Activated T-cell treated with anti-CD3 and anti-CD28 coated beads, Interleukin-2, amount 50 U/mL, for 72 hours (primary cell): ENCODE measurements at regions not wholly inside any gene's neighbourhood (a gene's known extent, or its start where the extent isn't known, plus 50 kb on each side); places are given as distances from the start of the nearest gene placed in this dataset.

Experiments used
- ATAC-seq, 2 donors: fragments of 150-1000 bp; cut with Tn5 transposase; replicated peaks in 1 of 2; 2 replicates each; pipeline ENCODE4 v1.10.0; 2021; ENCODE audit warnings: moderate library complexity in 2 of 2, mild to moderate bottlenecking in 1 of 2
- DNase-seq, 2 donors: peaks; one replicate each; pipeline ENCODE4 v3.0.0; 2021 to 2022; ENCODE audit warnings: mixed read lengths in 1 of 2
- H3K27ac Mint-ChIP-seq: one replicate; pipeline ENCODE4 v1.8.0; 2022; ENCODE audit warnings: mild to moderate bottlenecking, moderate library complexity, mixed read lengths
- H3K27me3 Mint-ChIP-seq: one replicate; pipeline ENCODE4 v1.8.0; 2022; ENCODE audit warnings: low read depth, mixed read lengths
- H3K36me3 Mint-ChIP-seq, 2 donors: one replicate each; pipeline ENCODE4 v1.8.0; 2022; ENCODE audit warnings: mixed read lengths in 2 of 2, mild to moderate bottlenecking in 1 of 2; ENCODE audit not compliant: insufficient read depth in 2 of 2
- H3K4me1 Mint-ChIP-seq: one replicate; pipeline ENCODE4 v1.8.0; 2022; ENCODE audit warnings: low read depth, mixed read lengths
- H3K4me3 Mint-ChIP-seq, 2 donors: one replicate each; pipeline ENCODE4 v1.8.0; 2022; ENCODE audit warnings: mild to moderate bottlenecking in 2 of 2, mixed read lengths in 2 of 2, moderate library complexity in 2 of 2
- H3K9me3 Mint-ChIP-seq, 2 donors: one replicate each; pipeline ENCODE4 v1.8.0; 2022; ENCODE audit warnings: mixed read lengths in 2 of 2

DNA sequence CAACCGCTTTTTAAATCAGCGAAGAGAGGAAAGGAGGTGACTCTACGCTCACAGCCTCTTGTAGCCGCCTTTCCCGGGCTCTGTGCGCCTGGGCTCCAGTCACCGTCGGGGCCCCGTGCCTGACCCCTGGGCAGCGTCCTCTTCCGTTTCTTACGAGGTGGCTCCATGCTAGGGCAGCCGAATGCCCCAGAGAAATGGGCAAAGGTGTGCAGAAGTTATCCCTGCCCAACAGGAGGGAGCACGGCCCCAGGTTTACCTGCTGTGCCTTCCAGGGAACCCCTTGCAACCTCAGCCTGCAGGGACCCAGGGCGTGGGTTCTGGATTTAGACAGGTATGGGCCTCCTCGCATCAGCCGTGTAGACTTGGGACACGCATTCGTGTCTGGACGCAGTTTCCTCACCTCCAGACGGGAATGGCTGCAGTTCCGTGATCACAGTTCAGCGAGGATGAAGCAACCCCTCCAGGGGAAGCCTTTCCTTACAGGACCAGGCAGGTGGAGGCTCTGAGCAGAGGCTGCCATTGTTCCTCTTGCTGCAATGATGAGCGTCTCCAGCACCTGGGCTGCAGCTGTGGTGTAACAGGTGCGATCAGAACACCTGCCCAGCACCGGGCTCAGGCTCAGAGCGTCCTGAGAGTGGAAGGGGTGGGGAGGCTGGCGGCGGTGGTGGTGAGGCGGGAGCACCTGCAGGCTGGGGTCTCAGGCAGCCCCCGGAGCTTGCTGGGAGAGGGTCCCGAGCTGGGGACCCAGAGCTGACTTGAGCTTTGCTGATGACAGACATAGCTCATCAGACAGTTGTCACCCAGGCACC is 81.3 kb upstream of the BHLHE23 start:
- no peak for ATAC-seq
- peaks cover 6% of the 10 kb centered on the region for H3K27me3 Mint-ChIP-seq
- no peak overlapping the region for H3K4me3 Mint-ChIP-seq
- no peak overlapping the region for H3K27ac Mint-ChIP-seq
- no peaks in the 10 kb centered on the region for H3K9me3 Mint-ChIP-seq
- no peaks in the 10 kb centered on the region for H3K36me3 Mint-ChIP-seq
- H3K4me1 Mint-ChIP-seq = no peaks in the 10 kb centered on the region
- no peak for DNase-seq

DNA sequence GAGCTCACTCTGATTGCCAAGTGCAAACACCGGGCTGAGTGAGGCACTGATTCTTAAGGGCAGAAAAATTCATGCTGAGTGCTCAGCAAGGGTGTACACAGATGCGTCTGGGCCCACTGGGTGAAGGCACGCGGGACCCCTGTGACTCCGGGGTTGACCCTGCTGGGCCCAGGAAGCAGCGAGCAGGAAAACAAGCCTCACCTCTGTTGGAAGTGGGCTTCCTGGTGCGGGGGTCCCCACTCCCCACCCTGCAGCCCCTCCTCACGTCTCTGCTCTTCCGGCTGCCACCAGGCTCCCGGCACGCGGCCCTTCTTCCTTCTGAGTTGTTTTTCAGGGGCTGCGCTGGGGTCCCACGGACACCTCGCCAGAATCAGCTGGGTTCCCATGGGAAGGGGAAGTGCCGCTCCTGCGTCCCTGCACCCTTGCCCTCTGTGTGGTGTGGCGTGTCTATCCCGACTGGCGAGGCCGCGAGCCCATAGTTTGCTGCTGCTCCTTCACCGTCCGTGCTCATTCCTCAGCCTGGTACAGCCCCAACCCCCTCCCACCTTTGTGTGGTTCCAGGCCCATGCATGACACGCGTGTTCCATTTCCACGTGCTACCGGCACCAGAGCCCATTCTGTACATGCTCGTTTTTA is 80.6 kb upstream of the BHLHE23 start:
- Mint-ChIP-seq H3K4me3 (no peak overlapping the region), H3K36me3 (no peaks in the 10 kb centered on the region), H3K9me3 (no peaks in the 10 kb centered on the region), H3K27ac (no peak overlapping the region), H3K27me3 (peaks cover 6% of the 10 kb centered on the region), H3K4me1 (no peaks in the 10 kb centered on the region)
- ATAC-seq (no peak), DNase-seq (no peak)

DNA sequence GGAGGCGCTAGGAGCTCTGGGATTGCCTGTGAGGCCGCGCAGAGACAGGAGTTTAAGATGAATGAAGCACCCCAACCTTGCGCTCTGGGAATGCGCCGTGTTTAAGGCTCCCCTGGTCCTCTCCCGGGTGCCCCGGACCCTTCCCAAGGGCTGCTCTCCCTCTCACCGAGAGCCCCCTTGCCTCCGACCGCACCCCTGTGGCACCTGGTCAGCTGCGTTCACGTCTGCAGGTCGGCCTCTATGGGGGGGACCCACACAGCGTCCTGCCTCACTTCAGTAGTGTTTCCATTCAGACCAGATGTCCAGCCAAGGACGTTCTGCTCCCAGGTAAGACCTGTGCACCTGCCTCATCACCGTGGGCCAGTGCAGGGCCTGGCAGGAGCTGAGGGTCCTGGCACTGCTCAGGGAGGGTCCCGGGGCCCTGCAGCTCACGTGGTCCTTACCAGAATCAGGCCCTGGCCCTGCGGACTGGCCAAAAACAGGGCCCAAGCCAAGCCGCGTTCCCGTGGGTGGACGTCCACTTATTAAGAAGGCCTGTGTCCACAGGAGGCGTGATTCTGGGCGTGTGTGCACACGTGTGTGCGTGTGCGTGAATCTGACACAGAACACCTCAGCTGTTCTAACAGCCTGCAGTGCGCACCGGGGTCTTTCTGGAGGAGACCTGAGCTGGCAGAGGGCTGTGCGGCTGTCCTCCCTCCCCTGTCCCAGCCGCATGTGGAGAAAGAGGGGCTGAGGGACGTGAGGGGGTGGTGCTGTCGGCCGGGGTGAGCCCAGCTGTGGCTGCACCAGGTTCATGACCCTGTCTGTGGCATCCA is 79.9 kb upstream of the BHLHE23 start:
- Mint-ChIP-seq H3K4me3 (no peak overlapping the region), H3K27ac (no peak overlapping the region), H3K27me3 (peaks cover 6% of the 10 kb centered on the region), H3K36me3 (no peaks in the 10 kb centered on the region), H3K4me1 (no peaks in the 10 kb centered on the region), H3K9me3 (no peaks in the 10 kb centered on the region)
- DNase-seq (no peak), ATAC-seq (no peak)

DNA sequence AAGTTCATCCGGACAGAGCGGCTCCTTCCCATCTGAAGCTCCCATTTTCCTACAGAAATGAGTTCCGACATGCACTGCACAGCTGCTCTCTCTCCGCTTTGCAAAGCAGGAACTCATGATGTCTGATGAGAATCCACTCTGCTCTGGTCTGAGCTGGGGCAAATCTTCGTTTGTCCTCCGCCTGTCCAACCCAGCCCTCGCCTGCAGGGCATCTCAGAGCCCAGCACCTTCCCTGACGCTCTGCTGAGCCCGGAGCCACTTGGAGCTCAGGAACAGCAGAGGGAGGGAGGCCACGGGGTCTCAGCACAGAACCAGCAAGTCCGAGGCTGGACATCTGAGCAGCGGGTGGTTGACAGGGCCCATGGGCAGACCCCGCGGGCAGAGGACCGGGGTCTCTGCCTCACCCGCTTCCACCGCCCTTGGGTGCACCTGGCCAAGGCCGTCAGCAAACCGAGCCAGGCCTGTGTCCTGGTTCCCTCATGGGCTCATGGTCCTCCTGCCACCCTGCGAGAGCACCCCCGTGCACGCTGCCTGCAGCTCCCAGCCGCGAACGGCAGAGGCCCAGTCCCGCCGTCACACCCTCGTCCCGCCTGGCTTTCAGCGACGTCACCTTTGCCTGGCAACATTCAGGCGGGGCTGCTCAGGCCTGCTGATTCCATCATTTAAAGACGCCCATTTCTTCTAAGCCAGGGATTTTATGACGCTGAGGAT is 78.5 kb upstream of the BHLHE23 start:
- Mint-ChIP-seq H3K36me3 (no peaks in the 10 kb centered on the region), H3K4me1 (no peaks in the 10 kb centered on the region), H3K4me3 (no peak overlapping the region), H3K27ac (no peak overlapping the region), H3K9me3 (no peaks in the 10 kb centered on the region), H3K27me3 (no peaks in the 10 kb centered on the region)
- DNase-seq = no peak
- ATAC-seq = no peak

DNA sequence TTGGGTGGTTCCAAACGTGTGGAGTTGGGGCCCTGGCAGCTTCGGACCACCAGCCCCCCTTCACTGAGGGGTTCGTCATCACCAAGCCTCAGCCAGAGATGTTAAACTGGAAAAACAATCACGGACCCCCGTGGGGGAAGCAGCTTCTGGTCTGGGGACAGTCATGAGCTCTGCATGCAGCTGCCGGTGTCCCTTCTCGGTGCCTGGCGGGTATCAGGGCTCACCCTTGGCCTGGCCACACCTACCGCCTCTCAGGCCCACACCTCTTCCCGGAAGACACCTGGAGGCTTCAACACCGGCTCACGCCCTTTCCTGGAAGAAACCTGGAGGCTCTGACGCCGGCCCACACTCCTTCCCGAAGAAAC is 77.8 kb upstream of the BHLHE23 start:
- H3K27ac Mint-ChIP-seq = no peak overlapping the region
- no peaks in the 10 kb centered on the region for H3K4me1 Mint-ChIP-seq
- no peak for DNase-seq
- peaks cover 0 to 2% of the 10 kb centered on the region in 2 donors for H3K36me3 Mint-ChIP-seq
- H3K4me3 Mint-ChIP-seq = no peak overlapping the region
- no peaks in the 10 kb centered on the region for H3K9me3 Mint-ChIP-seq
- H3K27me3 Mint-ChIP-seq = peaks cover 6% of the 10 kb centered on the region
- no peak for ATAC-seq

DNA sequence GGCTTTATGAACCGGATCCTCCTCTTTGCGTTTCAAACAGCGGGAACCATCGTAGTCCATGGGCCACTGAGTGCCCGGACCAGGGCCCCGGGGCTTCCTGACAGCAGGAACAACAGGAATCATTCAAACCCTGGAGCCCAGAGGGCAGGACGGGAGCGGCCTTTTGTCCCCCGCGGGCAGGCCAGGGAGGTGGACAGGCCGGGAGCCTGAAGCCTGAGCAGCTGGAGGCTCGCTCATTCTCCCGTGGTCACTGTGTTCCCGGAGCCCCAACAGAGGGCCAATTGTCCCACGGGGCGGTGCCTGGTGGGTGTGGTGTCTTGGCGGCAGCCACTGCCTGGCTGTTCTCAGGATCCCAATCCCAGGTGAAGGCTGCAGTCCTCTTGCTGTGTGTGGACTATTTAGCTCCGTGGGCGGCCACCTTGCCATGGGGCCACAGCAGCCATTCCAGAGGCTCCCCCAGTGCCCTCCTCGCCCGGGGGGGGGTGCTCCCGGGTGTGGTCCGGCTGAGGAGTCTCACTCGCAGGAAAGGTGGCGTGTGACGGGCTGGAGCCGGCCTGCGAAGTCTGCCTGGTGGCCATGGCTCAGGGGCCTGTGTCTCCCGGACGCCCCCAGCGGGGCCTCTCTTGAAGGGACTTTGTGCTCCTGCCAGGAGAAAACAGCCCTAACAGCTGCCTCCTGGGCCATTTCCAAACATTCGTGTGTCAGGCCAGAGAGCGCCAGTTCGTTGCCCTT is 77.2 kb upstream of the BHLHE23 start:
- Mint-ChIP-seq H3K9me3 (no peaks in the 10 kb centered on the region), H3K27ac (no peak overlapping the region), H3K27me3 (peaks cover 6% of the 10 kb centered on the region), H3K36me3 (peaks cover 0 to 2% of the 10 kb centered on the region in 2 donors), H3K4me1 (no peaks in the 10 kb centered on the region), H3K4me3 (no peak overlapping the region)
- DNase-seq (no peak), ATAC-seq (no peak)

DNA sequence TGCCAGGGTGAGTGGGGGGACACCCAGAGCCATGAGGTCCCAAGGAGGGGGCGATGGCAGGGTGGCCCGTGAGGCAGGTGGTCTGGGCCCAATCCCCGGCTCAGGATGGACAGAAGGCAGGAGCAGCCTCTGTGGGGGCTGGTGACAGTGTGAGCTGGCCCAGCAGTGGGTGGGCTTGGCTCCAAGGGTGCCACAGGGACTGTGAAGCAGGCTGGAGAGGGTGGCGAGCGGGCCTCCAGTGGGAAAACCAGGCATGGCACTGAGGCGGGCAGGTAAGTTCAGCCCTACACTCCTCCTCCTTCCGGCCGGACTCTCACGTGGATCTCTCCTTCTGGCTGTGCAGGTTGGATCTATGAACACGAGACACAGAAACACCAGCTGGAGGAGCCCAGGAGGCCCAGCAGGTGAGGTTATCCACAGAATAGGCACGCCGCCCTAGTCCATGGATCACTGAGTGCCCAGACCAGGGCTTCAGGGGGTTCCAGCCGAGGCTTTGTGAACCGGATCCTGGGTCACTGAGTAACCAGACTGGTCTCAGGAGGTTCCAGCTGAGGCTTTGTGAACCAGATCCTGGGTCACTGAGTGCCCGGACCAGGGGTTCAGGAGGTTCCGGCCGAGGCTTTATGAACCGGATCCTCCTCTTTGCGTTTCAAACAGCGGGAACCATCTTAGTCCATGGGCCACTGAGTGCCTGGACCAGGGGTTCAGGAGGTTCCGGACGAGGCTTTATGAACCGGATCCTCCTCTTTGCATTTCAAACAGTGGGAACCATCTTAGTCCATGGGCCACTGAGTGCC is 76.4 kb upstream of the BHLHE23 start:
- H3K4me3 Mint-ChIP-seq = no peak overlapping the region
- peaks cover 6% of the 10 kb centered on the region for H3K27me3 Mint-ChIP-seq
- DNase-seq = no peak
- peaks cover 4% of the 10 kb centered on the region in 2 donors for H3K36me3 Mint-ChIP-seq
- ATAC-seq = no peak
- H3K4me1 Mint-ChIP-seq = no peaks in the 10 kb centered on the region
- no peak overlapping the region for H3K27ac Mint-ChIP-seq
- H3K9me3 Mint-ChIP-seq = peaks cover 0 to 4% of the 10 kb centered on the region in 2 donors

DNA sequence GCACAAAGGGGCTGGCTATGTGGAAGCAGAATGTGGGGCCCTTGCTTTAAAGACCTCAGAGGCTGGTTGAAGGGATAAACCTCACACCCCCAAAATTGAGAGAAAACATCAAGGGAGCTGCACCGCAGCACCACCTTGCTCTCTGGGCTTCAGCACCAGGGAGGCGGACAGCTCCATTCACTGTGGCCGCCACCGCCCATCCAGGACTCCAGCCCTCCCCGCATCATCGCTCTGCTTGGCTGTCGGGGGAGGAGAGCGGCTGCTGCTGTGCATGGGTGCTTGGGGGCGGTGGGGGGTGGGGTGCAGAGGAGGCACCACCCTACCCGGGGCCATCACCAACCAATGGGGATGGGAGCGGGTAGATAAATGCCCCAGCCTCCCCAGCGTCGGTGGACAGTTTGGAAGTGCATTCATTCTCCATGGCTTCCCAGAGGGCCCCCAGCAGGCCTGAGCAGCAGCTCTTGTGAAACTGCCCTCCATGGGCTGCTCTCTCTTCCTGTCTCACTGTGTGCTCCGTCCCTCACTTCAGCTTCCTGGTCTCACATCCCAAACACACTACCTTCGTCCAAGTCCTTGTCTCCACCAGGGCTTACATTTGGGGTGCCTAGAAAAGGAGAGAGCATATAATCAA is 75.7 kb upstream of the BHLHE23 start:
- H3K27me3 Mint-ChIP-seq = peaks cover 6% of the 10 kb centered on the region
- H3K9me3 Mint-ChIP-seq = peaks cover 2 to 8% of the 10 kb centered on the region in 2 donors
- DNase-seq (peak; percentile 22 to 36), ATAC-seq (no peak)
- no peaks in the 10 kb centered on the region for H3K4me1 Mint-ChIP-seq
- H3K36me3 Mint-ChIP-seq = peaks cover 5 to 7% of the 10 kb centered on the region in 2 donors
- no peak overlapping the region for H3K4me3 Mint-ChIP-seq
- H3K27ac Mint-ChIP-seq = no peak overlapping the region

DNA sequence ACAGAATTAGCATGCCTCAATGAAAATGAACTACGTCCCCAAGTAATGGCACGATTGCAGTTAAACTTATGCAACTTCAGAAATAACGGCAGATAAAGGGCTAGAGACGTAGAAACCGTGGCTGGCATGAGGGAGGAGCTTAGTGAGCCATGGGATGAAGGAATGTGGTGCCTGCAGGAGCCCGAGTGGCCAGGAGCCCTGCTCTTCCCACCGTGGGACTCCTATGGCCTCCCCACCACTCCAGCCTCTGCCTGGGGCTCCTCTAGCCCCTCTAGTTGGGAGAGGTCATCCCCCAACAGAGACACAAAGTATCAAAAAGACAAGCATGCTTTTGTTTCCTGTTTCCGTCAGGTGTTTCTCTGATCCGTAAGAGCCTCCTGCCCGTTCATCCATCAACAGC is 75.1 kb upstream of the BHLHE23 start:
- no peak overlapping the region for H3K27ac Mint-ChIP-seq
- H3K4me3 Mint-ChIP-seq = no peak overlapping the region
- peaks cover 5 to 8% of the 10 kb centered on the region in 2 donors for H3K9me3 Mint-ChIP-seq
- peaks cover 8% of the 10 kb centered on the region for H3K27me3 Mint-ChIP-seq
- DNase-seq = no peak
- H3K4me1 Mint-ChIP-seq = no peaks in the 10 kb centered on the region
- peaks cover 5 to 11% of the 10 kb centered on the region in 2 donors for H3K36me3 Mint-ChIP-seq
- no peak for ATAC-seq

DNA sequence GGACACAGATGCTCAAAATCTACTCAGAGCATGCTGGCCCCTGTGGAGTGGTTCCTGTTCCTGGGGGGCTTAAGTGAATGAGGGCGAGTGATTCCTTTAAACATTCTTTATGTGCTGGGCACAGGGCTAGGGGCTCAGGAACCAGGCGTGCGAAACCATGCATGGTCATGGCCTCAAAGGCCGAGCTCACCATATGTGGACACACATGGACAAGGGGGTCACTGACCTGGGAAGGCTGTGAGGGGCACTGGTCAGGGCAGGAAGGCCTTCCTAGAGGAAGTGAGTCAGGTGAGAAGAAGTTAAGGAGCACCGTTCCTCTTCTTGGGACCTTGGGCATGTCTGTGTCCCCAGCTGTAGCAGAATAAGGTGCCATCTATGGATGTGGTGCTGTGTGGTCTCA is 74.6 kb upstream of the BHLHE23 start:
- no peak overlapping the region for H3K4me3 Mint-ChIP-seq
- no peak overlapping the region for H3K27ac Mint-ChIP-seq
- peaks cover 13% of the 10 kb centered on the region for H3K27me3 Mint-ChIP-seq
- H3K36me3 Mint-ChIP-seq = peaks cover 5 to 13% of the 10 kb centered on the region in 2 donors
- peaks cover 6 to 8% of the 10 kb centered on the region in 2 donors for H3K9me3 Mint-ChIP-seq
- DNase-seq = no peak
- no peak for ATAC-seq
- no peaks in the 10 kb centered on the region for H3K4me1 Mint-ChIP-seq

DNA sequence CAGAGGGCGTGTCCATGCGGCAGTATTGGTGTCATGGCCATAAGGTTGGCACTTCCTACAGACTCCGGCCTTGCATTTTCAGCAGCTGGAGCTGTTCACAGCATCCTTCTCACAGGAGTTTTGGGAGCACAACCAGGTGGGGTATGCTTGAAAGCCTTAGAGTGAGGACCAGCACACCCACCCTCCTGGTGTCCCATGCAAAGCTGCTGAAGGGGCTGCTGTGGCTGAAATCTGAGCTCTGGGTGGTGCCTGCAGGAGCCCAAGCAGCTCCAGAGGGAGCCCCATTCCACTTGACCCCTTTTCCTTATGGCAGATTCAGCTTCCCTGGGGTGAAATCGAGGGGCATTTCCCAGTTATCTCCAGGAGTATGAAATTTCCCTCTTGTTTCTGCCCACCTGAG is 74.0 kb upstream of the BHLHE23 start:
- no peak for DNase-seq
- H3K36me3 Mint-ChIP-seq = peaks cover 5 to 13% of the 10 kb centered on the region in 2 donors
- H3K4me1 Mint-ChIP-seq = no peaks in the 10 kb centered on the region
- ATAC-seq = no peak
- H3K9me3 Mint-ChIP-seq = peaks cover 8 to 11% of the 10 kb centered on the region in 2 donors
- no peak overlapping the region for H3K4me3 Mint-ChIP-seq
- H3K27me3 Mint-ChIP-seq = peaks cover 19% of the 10 kb centered on the region
- no peak overlapping the region for H3K27ac Mint-ChIP-seq
